Progenitor cell of endocrine pancreas (in vitro differentiated cells): ENCODE measurements at regions not wholly inside any gene's neighbourhood (a gene's known extent, or its start where the extent isn't known, plus 50 kb on each side); places are given as distances from the start of the nearest gene placed in this dataset.

Source experiments
- DNase-seq: peaks from one replicate; pipeline ENCODE4 v3.0.0; 2021; ENCODE audit warnings: low spot score; ENCODE audit not compliant: unreplicated experiment
- H3K27ac Mint-ChIP-seq: 2 replicates; pipeline ENCODE4 v1.8.0; 2021; ENCODE audit warnings: mild to moderate bottlenecking, moderate library complexity, mixed read lengths
- H3K27me3 Mint-ChIP-seq: 2 replicates; pipeline ENCODE4 v1.8.0; 2021; ENCODE audit warnings: mixed read lengths
- H3K36me3 Mint-ChIP-seq: 2 replicates; pipeline ENCODE4 v1.8.0; 2022; ENCODE audit warnings: mixed read lengths; ENCODE audit not compliant: insufficient read depth
- H3K4me1 Mint-ChIP-seq: 2 replicates; pipeline ENCODE4 v1.8.0; 2021; ENCODE audit warnings: low read depth, mixed read lengths
- H3K4me3 Mint-ChIP-seq: 2 replicates; pipeline ENCODE4 v1.8.0; 2021; ENCODE audit warnings: low read depth, mild to moderate bottlenecking, moderate library complexity, mixed read lengths
- H3K9me3 Mint-ChIP-seq: 2 replicates; pipeline ENCODE4 v1.8.0; 2021; ENCODE audit warnings: low read depth, mixed read lengths
- CTCF ChIP-seq: fragments of 200-600 bp; sonication (generic); IDR thresholded peaks from one replicate; pipeline ENCODE4 v1.5.0; 2021; ENCODE audit warnings: antibody characterized with exemption, mild to moderate bottlenecking; ENCODE audit not compliant: unreplicated experiment

GRCh38 chr11:69425895-69426544, 55.4 kb upstream of the LINC01488 start:
- Mint-ChIP-seq H3K27ac (peak overlapping the region; percentile 73), H3K9me3 (peaks cover 7% of the 10 kb centered on the region), H3K36me3 (no peaks in the 10 kb centered on the region), H3K27me3 (no peaks in the 10 kb centered on the region), H3K4me3 (no peak overlapping the region), H3K4me1 (peaks cover 23% of the 10 kb centered on the region)
- TF ChIP-seq CTCF = no peak
- no peak for DNase-seq

- no peak for DNase-seq
- Mint-ChIP-seq H3K36me3 (no peaks in the 10 kb centered on the region), H3K27ac (peak overlapping the region; percentile 88)
Observed at GRCh38 chr11:69427337-69427736, 54.1 kb upstream of the LINC01488 start.

GRCh38 chr11:69427906-69428880, 53.3 kb upstream of the LINC01488 start:
- no peak for TF ChIP-seq CTCF
- no peak overlapping the region for H3K4me3 Mint-ChIP-seq
- H3K9me3 Mint-ChIP-seq = peaks cover 7% of the 10 kb centered on the region

More at GRCh38 chr11:69427337-69427736, 54.1 kb upstream of the LINC01488 start:
- Mint-ChIP-seq H3K27me3 (no peaks in the 10 kb centered on the region), H3K4me1 (peaks cover 20% of the 10 kb centered on the region), H3K9me3 (peaks cover 7% of the 10 kb centered on the region), H3K4me3 (no peak overlapping the region)
- no peak for TF ChIP-seq CTCF

DNA sequence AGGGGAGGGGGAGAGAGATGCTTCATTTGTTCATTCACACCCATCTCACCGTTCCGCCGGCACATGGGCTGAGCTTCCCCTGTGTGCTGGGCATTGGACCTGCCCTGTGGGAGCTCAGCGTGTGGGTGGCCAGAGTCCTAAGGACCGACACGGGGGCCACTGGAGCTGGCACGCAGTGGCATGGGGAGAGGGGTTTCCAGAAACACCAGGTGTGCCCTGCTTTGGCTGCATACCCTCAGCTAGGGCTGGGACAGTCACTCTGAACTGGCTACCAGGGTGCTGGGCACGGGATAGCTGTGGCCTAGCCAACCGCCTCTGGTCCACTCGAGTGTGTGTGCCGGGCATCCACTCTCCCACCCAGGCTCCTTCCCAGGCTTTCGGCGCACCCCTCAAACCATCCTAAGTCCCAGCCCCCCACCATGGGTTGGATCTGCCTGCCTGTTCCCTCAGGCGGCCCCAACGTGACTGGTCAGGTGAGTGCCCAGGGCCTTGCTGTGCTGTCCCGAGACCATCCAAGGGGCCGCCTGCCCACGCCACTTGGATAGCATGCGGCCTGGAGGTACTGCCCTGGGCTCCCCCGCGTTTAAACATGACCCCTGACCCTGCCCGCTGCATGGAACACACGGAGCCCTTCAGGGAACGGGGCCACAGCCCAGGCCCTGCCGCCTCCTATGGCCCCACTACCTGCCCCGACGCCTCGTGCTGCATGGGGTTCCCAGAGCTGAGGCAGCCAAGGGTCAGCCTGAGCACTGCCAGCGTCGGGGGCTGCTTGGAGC, 51.6 kb upstream of the LINC01488 start:
- no peak for DNase-seq
- peaks cover 26% of the 10 kb centered on the region for H3K4me1 Mint-ChIP-seq
- TF ChIP-seq CTCF = no peak
- no peak overlapping the region for H3K4me3 Mint-ChIP-seq
- H3K36me3 Mint-ChIP-seq = no peaks in the 10 kb centered on the region
- peaks cover 4% of the 10 kb centered on the region for H3K27me3 Mint-ChIP-seq
- no peak overlapping the region for H3K27ac Mint-ChIP-seq
- peaks cover 4% of the 10 kb centered on the region for H3K9me3 Mint-ChIP-seq

More at GRCh38 chr11:69427906-69428880, 53.3 kb upstream of the LINC01488 start:
- Mint-ChIP-seq H3K4me1 (peaks cover 21% of the 10 kb centered on the region), H3K27ac (peak overlapping the region; percentile 88), H3K36me3 (no peaks in the 10 kb centered on the region), H3K27me3 (peaks cover under 1% of the 10 kb centered on the region)
- DNase-seq = no peak

- no peak for TF ChIP-seq CTCF
- Mint-ChIP-seq H3K36me3 (no peaks in the 10 kb centered on the region), H3K4me3 (no peak overlapping the region)
Observed at GRCh38 chr11:69430566-69430965, 50.9 kb upstream of the LINC01488 start.

More at GRCh38 chr11:69430566-69430965, 50.9 kb upstream of the LINC01488 start:
- H3K27me3 Mint-ChIP-seq = peaks cover 4% of the 10 kb centered on the region
- no peak overlapping the region for H3K27ac Mint-ChIP-seq
- DNase-seq = no peak
- peaks cover 26% of the 10 kb centered on the region for H3K4me1 Mint-ChIP-seq
- no peaks in the 10 kb centered on the region for H3K9me3 Mint-ChIP-seq
